ENCODE measurements at regions not wholly inside any gene's neighbourhood (a gene's known extent, or its start where the extent isn't known, plus 50 kb on each side); places are given as distances from the start of the nearest gene placed in this dataset.

GRCh38 chr13:107730813-107731212 lies 484.5 kb downstream of the LIG4 start (continued):
- TF ChIP-seq ELK4 (IDR thresholded peaks at IDR 0.05; ENCODE audit: borderline replicate concordance, low read depth, low read length), result no peak
- TF ChIP-seq ZNF16 (tag by site-specific recombination; IDR thresholded peaks at IDR 0.05; ENCODE audit: low read depth), result no peak
- TF ChIP-seq ZNF843 (tag by site-specific recombination; IDR thresholded peaks at IDR 0.05), result no peak
- TF ChIP-seq RBAK (tag by site-specific recombination; IDR thresholded peaks at IDR 0.05), result no peak
- TF ChIP-seq MYNN (tag by site-specific recombination; IDR thresholded peaks at IDR 0.05; ENCODE audit: borderline replicate concordance), result no peak
- no peak for TF ChIP-seq ZNF707 (tag by site-specific recombination; IDR thresholded peaks at IDR 0.05)
- no peak for TF ChIP-seq ZNF610 (tag by site-specific recombination; IDR thresholded peaks at IDR 0.05; ENCODE audit: borderline replicate concordance)
- no peak for TF ChIP-seq ZNF2 (tag by site-specific recombination; IDR thresholded peaks at IDR 0.05)
- TF ChIP-seq KLF10 (tag by site-specific recombination; IDR thresholded peaks at IDR 0.05), result no peak

- Histone ChIP-seq H3K27ac (ENCODE audit: extremely low read depth, low read depth, low read length) (no peak overlapping the region), H3K36me3 (ENCODE audit: control insufficient read depth in 2 of 2, insufficient read depth in 1 of 2, low read length in 2 of 2) (no peaks in the 10 kb centered on the region), H3K4me3 (ENCODE audit: low read depth, low read length) (no peak overlapping the region), H3K9me3 (ENCODE audit: control insufficient read depth, insufficient read depth, low read depth, low read length) (no peaks in the 10 kb centered on the region), H3K4me1 (ENCODE audit: control insufficient read depth, insufficient read depth, low read length) (no peaks in the 10 kb centered on the region)
- POLR2A ChIA-PET, result no interaction called here
- CTCF ChIA-PET, result no interaction called here
- TF ChIP-seq ZNF366 (tag by site-specific recombination; conservative IDR thresholded peaks at IDR 0.05) (no peak), KLF16 (tag by site-specific recombination; IDR thresholded peaks at IDR 0.05) (no peak), PRDM2 (tag by site-specific recombination; IDR thresholded peaks at IDR 0.05; ENCODE audit: borderline replicate concordance) (no peak), ZNF792 (tag by site-specific recombination; IDR thresholded peaks at IDR 0.05) (no peak), BCL11A (tag by site-specific recombination; IDR thresholded peaks at IDR 0.05; ENCODE audit: low read depth) (no peak), AEBP2 (tag by site-specific recombination; IDR thresholded peaks at IDR 0.05; ENCODE audit: borderline replicate concordance) (no peak), MZF1 (tag by site-specific recombination; IDR thresholded peaks at IDR 0.05; ENCODE audit: borderline replicate concordance) (no peak), PRDM6 (tag by site-specific recombination; IDR thresholded peaks at IDR 0.05) (no peak), ZNF544 (tag by site-specific recombination; IDR thresholded peaks at IDR 0.05) (no peak), REST (tag by site-specific recombination; IDR thresholded peaks at IDR 0.05) (no peak), ZNF169 (tag by site-specific recombination; IDR thresholded peaks at IDR 0.05) (no peak)
Measured at GRCh38 chr13:107721125-107721869, 494.0 kb downstream of the LIG4 start.
